Muscle of leg (tissue), 3 donors: ENCODE measurements at regions not wholly inside any gene's neighbourhood (a gene's known extent, or its start where the extent isn't known, plus 50 kb on each side); places are given as distances from the start of the nearest gene placed in this dataset.
"Not testable (repeated sequence)": the region's sequence is repeated elsewhere in the genome, so short reads cannot be mapped to it uniquely, and the experiment has no call there.

Experiments used
- DNase-seq: peaks from one replicate; pipeline ENCODE4 v3.0.0; 2013
- H3K27ac ChIP-seq: one replicate; pipeline ENCODE4 v1.5.1; 2013; ENCODE audit warnings: mild to moderate bottlenecking, low read length, control low read depth
- H3K27me3 ChIP-seq: one replicate; pipeline ENCODE4 v1.6.1; 2013; ENCODE audit warnings: low read length; ENCODE audit not compliant: control insufficient read depth, insufficient read depth
- H3K36me3 ChIP-seq: one replicate; pipeline ENCODE4 v1.6.1; 2013; ENCODE audit warnings: low read length; ENCODE audit not compliant: control insufficient read depth, insufficient read depth
- H3K4me1 ChIP-seq: one replicate; pipeline ENCODE4 v1.6.1; 2013; ENCODE audit warnings: low read length; ENCODE audit not compliant: control insufficient read depth, insufficient read depth
- H3K4me3 ChIP-seq: one replicate; pipeline ENCODE4 v1.5.1; 2013; ENCODE audit warnings: low read length, control low read depth
- H3K9me3 ChIP-seq: replicated peaks from 2 replicates; pipeline ENCODE4 v1.6.1; 2013; ENCODE audit warnings: low read depth, low read length; ENCODE audit not compliant: control insufficient read depth
- WGBS: methylation state at CpG from one replicate; pipeline ENCODE4 v1.1.5; 2013; ENCODE audit warnings: missing lambda C conversion rate; ENCODE audit not compliant: insufficient coverage; 5-methylcytosine and 5-hydroxymethylcytosine counted together

- no CpG with 5 or more reads among the region's 2 CpGs for WGBS
- Histone ChIP-seq H3K27me3 (no peaks in the 10 kb centered on the region), H3K4me1 (no peaks in the 10 kb centered on the region), H3K36me3 (no peaks in the 10 kb centered on the region), H3K27ac (no peak overlapping the region), H3K9me3 (peaks cover 20% of the 10 kb centered on the region), H3K4me3 (no peak overlapping the region)
- no peak for DNase-seq
Observed at GRCh38 chr2:35114765-35115164, 1240.8 kb upstream of the CRIM1 start.

DNA sequence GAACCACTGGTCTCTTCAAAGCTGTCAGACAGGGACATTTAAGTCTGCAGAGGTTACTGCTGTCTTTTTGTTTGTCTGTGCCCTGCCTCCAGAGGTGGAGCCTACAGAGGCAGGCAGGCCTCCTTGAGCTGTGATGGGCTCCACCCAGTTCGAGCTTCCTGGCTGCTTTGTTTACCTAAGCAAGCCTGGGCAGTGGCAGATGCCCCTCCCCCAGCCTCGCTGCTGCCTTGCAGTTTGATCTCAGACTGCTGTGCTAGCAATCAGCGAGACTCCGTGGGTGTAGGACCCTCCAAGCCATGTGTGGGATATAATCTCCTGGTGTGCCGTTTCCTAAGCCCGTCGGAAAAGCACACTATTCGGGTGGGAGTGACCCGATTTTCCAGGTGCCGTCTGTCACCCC is 1243.2 kb upstream of the CRIM1 start:
- H3K9me3 ChIP-seq, result peaks cover 20% of the 10 kb centered on the region
- DNase-seq, H3K4me1 ChIP-seq, H3K36me3 ChIP-seq, H3K27me3 ChIP-seq, H3K27ac ChIP-seq, H3K4me3 ChIP-seq: not testable (repeated sequence)
- no CpG with 5 or more reads among the region's 10 CpGs for whole genome bisulfite sequencing

- Histone ChIP-seq H3K36me3 (no peaks in the 10 kb centered on the region), H3K4me1 (no peaks in the 10 kb centered on the region), H3K9me3 (no peaks in the 10 kb centered on the region), H3K4me3 (no peak overlapping the region), H3K27ac (no peak overlapping the region), H3K27me3 (no peaks in the 10 kb centered on the region)
- no CpG with 5 or more reads among the region's 1 CpG for WGBS
- no peak for DNase-seq
Observed at GRCh38 chr2:35104309-35104708, 1251.3 kb upstream of the CRIM1 start.

DNA sequence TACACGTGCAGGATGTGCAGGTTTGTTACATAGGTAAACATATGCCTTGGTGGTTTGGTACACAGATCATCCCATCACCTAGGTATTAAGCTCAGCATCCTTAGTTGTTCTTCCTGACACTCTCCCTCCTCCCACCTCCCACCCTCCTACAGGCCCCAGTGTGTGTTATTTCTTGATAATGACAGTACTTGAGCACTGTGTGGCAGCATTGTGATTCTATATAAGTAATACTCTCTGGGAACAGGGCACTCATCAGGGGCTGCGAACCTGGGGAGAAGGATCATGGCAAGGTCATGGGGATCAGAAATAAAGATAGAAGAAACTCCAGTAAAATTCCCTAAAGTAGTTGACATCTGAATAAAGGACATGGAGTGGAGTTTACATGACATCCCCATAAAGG is 1256.2 kb upstream of the CRIM1 start:
- Histone ChIP-seq H3K36me3 (no peaks in the 10 kb centered on the region), H3K9me3 (no peaks in the 10 kb centered on the region), H3K27ac (no peak overlapping the region), H3K27me3 (no peaks in the 10 kb centered on the region), H3K4me1 (no peaks in the 10 kb centered on the region), H3K4me3 (no peak overlapping the region)
- no peak for DNase-seq
- no CpG with 5 or more reads among the region's 2 CpGs for WGBS

DNA sequence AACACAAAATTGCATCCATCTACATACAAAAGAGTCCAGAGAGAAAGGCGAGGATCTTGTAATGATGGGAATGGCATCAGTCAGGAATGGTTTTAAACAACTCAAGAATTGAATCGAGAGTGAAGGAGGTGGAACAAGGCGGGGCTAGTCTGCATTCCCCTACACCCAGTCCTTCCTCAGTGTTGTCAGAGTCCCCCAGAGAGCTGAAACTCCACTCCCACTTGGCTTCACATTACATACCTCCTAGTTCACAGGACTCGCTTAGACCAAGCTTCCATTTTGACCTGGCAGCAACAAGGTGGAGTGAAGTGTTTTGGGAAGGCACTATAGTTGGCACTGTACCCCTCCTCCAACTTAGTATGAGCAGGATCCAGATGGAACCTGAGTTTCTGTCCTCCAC is 1273.5 kb upstream of the CRIM1 start:
- WGBS, result no CpG with 5 or more reads among the region's 4 CpGs
- H3K27ac ChIP-seq, result no peak overlapping the region
- no peaks in the 10 kb centered on the region for H3K4me1 ChIP-seq
- no peaks in the 10 kb centered on the region for H3K36me3 ChIP-seq
- no peak for DNase-seq
- H3K27me3 ChIP-seq, result no peaks in the 10 kb centered on the region
- no peaks in the 10 kb centered on the region for H3K9me3 ChIP-seq
- H3K4me3 ChIP-seq, result no peak overlapping the region

DNA sequence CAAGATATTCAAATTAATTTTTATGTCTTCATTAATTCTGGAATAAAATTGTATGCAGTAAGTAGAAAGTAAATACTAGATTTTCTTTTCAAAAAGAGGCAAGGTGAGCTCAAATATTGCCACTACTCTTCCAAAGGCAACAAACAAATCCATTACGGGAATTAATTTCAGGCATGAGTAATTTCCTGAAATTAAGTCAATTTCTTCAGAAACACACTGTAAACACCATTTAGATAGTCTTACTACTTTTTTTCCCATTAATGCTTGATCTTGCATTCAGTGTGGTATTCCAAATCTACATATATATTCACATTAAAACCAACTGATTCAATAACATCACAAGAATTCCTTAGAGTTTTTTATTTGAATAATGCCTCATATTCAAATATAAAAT is 1274.0 kb upstream of the CRIM1 start:
- no CpG with 5 or more reads among the region's 1 CpG for WGBS
- no peak overlapping the region for H3K4me3 ChIP-seq

GRCh38 chr2:35081001-35081621 is 1274.5 kb upstream of the CRIM1 start:
- H3K36me3 ChIP-seq, result no peaks in the 10 kb centered on the region
- no peaks in the 10 kb centered on the region for H3K9me3 ChIP-seq
- no peak overlapping the region for H3K4me3 ChIP-seq
- no peaks in the 10 kb centered on the region for H3K27me3 ChIP-seq
- H3K27ac ChIP-seq, result no peak overlapping the region
- DNase-seq, result peak; percentile 40
- no CpG with 5 or more reads among the region's 1 CpG for WGBS
- H3K4me1 ChIP-seq, result no peaks in the 10 kb centered on the region

More for the DNA sequence above, 1274.0 kb upstream of the CRIM1 start:
- Histone ChIP-seq H3K4me1 (no peaks in the 10 kb centered on the region), H3K27ac (no peak overlapping the region), H3K27me3 (no peaks in the 10 kb centered on the region), H3K9me3 (no peaks in the 10 kb centered on the region), H3K36me3 (no peaks in the 10 kb centered on the region)
- no peak for DNase-seq

DNA sequence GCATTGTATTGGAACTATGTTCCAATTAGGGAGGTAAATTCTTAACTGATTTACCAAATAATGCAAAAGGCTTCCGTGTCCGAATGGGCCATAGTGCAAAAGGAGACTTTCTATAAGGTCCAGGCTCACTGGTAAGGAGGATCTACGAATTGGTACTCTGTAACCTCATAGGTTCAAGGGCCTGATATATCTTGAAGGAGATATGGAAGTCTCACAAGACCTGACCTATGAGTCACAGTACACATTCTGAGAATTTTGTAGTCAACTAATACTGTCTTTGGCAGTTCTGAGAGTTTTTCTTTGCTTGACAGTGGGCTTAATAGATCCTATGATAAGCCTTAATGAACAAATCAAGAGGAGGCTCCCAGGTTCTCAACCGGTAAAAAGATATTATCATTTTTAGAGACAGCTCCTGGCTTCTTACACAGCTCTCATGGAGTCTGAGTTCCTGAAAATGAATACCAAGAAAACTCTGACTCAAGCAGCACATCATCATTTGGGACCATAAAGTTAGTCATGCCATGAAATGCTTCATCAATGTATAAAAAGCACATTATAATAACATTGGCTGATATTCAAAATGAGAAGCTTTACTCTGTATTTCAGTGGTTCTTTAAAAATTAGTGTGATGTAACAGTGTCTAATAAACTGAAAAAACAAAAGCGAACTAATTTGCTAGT is 1275.2 kb upstream of the CRIM1 start:
- H3K36me3 ChIP-seq, result no peaks in the 10 kb centered on the region
- WGBS, result 100% methylated on average over 1 of the region's 5 CpGs
- no peaks in the 10 kb centered on the region for H3K27me3 ChIP-seq
- DNase-seq, result peak; percentile 1
- no peaks in the 10 kb centered on the region for H3K9me3 ChIP-seq
- no peak overlapping the region for H3K27ac ChIP-seq
- H3K4me1 ChIP-seq, result no peaks in the 10 kb centered on the region
- no peak overlapping the region for H3K4me3 ChIP-seq

DNA sequence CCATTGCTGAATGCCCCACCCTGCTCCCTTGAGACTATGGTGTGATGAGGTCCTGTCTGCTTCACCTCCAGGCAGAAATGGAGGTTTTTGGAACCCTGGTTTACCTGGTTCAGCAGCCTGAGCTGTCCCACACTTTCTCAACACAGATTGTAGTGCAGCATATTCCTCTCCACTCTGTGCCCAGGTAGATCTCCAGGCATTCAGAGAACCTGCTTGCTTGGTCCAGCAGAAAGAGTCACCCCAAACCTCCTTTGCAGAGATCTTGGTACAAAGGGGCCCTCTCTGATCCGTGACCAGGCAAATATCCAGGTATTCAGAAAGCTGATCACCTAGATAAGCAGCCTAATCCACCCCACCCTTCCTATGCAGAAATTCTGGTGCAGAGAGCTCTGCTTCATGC is 1288.2 kb upstream of the CRIM1 start:
- H3K27ac ChIP-seq, result no peak overlapping the region
- H3K36me3 ChIP-seq, result no peaks in the 10 kb centered on the region
- no peaks in the 10 kb centered on the region for H3K4me1 ChIP-seq
- no peak overlapping the region for H3K4me3 ChIP-seq
- DNase-seq, result no peak
- no peaks in the 10 kb centered on the region for H3K27me3 ChIP-seq
- H3K9me3 ChIP-seq, result peaks cover 17% of the 10 kb centered on the region
- WGBS, result 75% methylated on average over 1 of the region's 1 CpG

- DNase-seq, result no peak
- Histone ChIP-seq H3K27me3 (no peaks in the 10 kb centered on the region), H3K27ac (no peak overlapping the region), H3K4me1 (no peaks in the 10 kb centered on the region), H3K36me3 (no peaks in the 10 kb centered on the region), H3K9me3 (peaks cover 13% of the 10 kb centered on the region), H3K4me3 (no peak overlapping the region)
- WGBS, result 94% methylated on average over 2 of the region's 5 CpGs
Observed at GRCh38 chr2:35063836-35064235, 1291.7 kb upstream of the CRIM1 start.
